K562 (cell line): ENCODE measurements at regions not wholly inside any gene's neighbourhood (a gene's known extent, or its start where the extent isn't known, plus 50 kb on each side); places are given as distances from the start of the nearest gene placed in this dataset.

Experiments
- ATAC-seq: fragments of 200-7000 bp; cut with Tn5 transposase; 3 replicates; pipeline ENCODE4 v1.9.1; 2020; ENCODE audit warnings: moderate library complexity
- BruUV-seq: library from RNA; stranded (reverse); fragments of 400-500 nt; replicated peaks from 2 replicates; lab custom pipeline; 2021; lab: Mats Ljungman, UMichigan
- CTCF ChIA-PET: fragments of 300-600 bp; formaldehyde crosslinking; extraction: SDS; loops from one replicate; lab custom pipeline; 2021; ENCODE audit warnings: low intra/inter-chr PET ratio; lab: Yijun Ruan, JAX
- POLR2A ChIA-PET: fragments of 300-600, 350-650 bp; sonication (Branson Sonifier 250); formaldehyde crosslinking; extraction: SDS; loops from one replicate; lab custom pipeline; 2021; ENCODE audit warnings: antibody characterized with exemption, inconsistent platforms; lab: Yijun Ruan, JAX
- DNase-seq, 4 experiments: peaks; one replicate each; pipeline versions ENCODE4 v3.0.0 to v3.0.0-alpha.2; 2011 to 2018; ENCODE audit warnings: low spot score in 3 of 4, mixed read lengths in 3 of 4; ENCODE audit errors: extremely low read depth in 1 of 4
- FAIRE-seq: peaks from 2 replicates; lab custom pipeline; 2011; peaks lifted over from hg19 to GRCh38; lab: Jason Lieb, UNC
- H2AFZ ChIP-seq: 2 replicates; pipeline ENCODE4 v1.6.0; 2011; ENCODE audit warnings: low read depth, low read length, control low read depth, inconsistent platforms
- H3K27ac ChIP-seq: fragments of 200-600 bp; 3 replicates; pipeline ENCODE4 v1.8.0; 2011; ENCODE audit warnings: low read depth, mild to moderate bottlenecking, control low read depth, inconsistent platforms, low read length, moderate library complexity, mixed read lengths; ENCODE audit errors: extremely low read depth
- H3K27me3 ChIP-seq, 2 experiments: fragments of 300-600 bp in 1 of 2; 2 replicates in 1 of 2; 3 replicates in 1 of 2; pipeline versions ENCODE4 v1.6.0 to v1.8.0; 2011; ENCODE audit warnings: inconsistent platforms in 2 of 2, low read length in 2 of 2, mild to moderate bottlenecking in 1 of 2, mixed read lengths in 1 of 2, moderate library complexity in 1 of 2; ENCODE audit not compliant: control insufficient read depth in 2 of 2, insufficient read depth in 2 of 2
- H3K36me3 ChIP-seq: fragments of 300-600 bp; 3 replicates; pipeline ENCODE4 v1.8.0; 2011; ENCODE audit warnings: mild to moderate bottlenecking, low read length, inconsistent platforms; ENCODE audit not compliant: control insufficient read depth, insufficient read depth
- H3K4me1 ChIP-seq, 2 experiments: fragments of 200-600 bp in 1 of 2; replicated peaks in 1 of 2; 2 replicates in 1 of 2; 3 replicates in 1 of 2; pipeline versions ENCODE4 v1.5.1 to v1.8.0; 2011; ENCODE audit warnings: inconsistent platforms in 2 of 2, low read length in 2 of 2, mild to moderate bottlenecking in 1 of 2, mixed read lengths in 1 of 2, moderate library complexity in 1 of 2; ENCODE audit not compliant: control insufficient read depth in 2 of 2, insufficient read depth in 2 of 2
- H3K4me2 ChIP-seq: 2 replicates; pipeline ENCODE4 v1.6.1; 2011; ENCODE audit warnings: low read length, control low read depth, inconsistent platforms, mixed read lengths; ENCODE audit not compliant: insufficient read depth
- H3K4me3 ChIP-seq: fragments of 200-600 bp; sonication (generic), shearing (Covaris generic); 2 replicates; pipeline ENCODE4 v1.5.1; 2016; ENCODE audit warnings: control low read depth, inconsistent platforms
- H3K79me2 ChIP-seq: fragments of 200-600 bp; 3 replicates; pipeline ENCODE4 v1.8.0; 2011; ENCODE audit warnings: low read length, inconsistent platforms; ENCODE audit not compliant: control insufficient read depth, insufficient read depth
- H3K9ac ChIP-seq, 2 experiments: 2 replicates each; pipeline versions ENCODE4 v1.6.0 to v1.6.1; 2011; ENCODE audit warnings: low read depth in 2 of 2, low read length in 2 of 2, control low read depth in 1 of 2, inconsistent platforms in 1 of 2, mild to moderate bottlenecking in 1 of 2, mixed read lengths in 1 of 2; ENCODE audit not compliant: insufficient read depth in 1 of 2
- H3K9me1 ChIP-seq: one replicate; pipeline ENCODE4 v1.6.0; 2011; ENCODE audit warnings: inconsistent platforms, mild to moderate bottlenecking, low read length, moderate library complexity; ENCODE audit not compliant: control insufficient read depth, insufficient read depth
- H3K9me3 ChIP-seq: replicated peaks from 2 replicates; pipeline ENCODE4 v1.5.1; 2011; ENCODE audit warnings: low read depth, low read length, inconsistent platforms; ENCODE audit not compliant: control insufficient read depth, insufficient read depth
- H4K20me1 ChIP-seq: replicated peaks from 2 replicates; pipeline ENCODE4 v1.6.1; 2011; ENCODE audit warnings: low read length, inconsistent platforms, mixed read lengths; ENCODE audit not compliant: control insufficient read depth, insufficient read depth
- C11orf30 ChIP-seq: fragments of 450-650 bp; IDR thresholded peaks from 2 replicates; pipeline ENCODE4 v1.6.1; 2016; ENCODE audit warnings: low read depth, mild to moderate bottlenecking
- MAFF ChIP-seq: IDR thresholded peaks from 2 replicates; pipeline ENCODE4 v1.6.1; 2012; ENCODE audit warnings: low read length, improper control_type of control experiment
- MTA2 ChIP-seq: fragments of 450-650 bp; IDR thresholded peaks from 2 replicates; pipeline ENCODE4 v1.6.1; 2016; ENCODE audit warnings: low read depth
- SMAD1 ChIP-seq: fragments of 150-350 bp; IDR thresholded peaks from 2 replicates; pipeline ENCODE4 v1.6.1; 2014; ENCODE audit warnings: low read length, low read depth; ENCODE audit not compliant: partially characterized antibody
- TCFL5 ChIP-seq: fragments of 250-450 bp; sonication (Bioruptor Pico); conservative IDR thresholded peaks from 2 replicates; pipeline ENCODE4 v1.6.1; 2021; ENCODE audit warnings: mild to moderate bottlenecking, moderate library complexity, matching md5 sums
- ZNF316 ChIP-seq: fragments of 450-650 bp; IDR thresholded peaks from 2 replicates; pipeline ENCODE4 v1.6.1; 2016
- WGBS: fragments of 100-300 bp; shearing (Covaris generic); methylation state at CpG from one replicate; pipeline ENCODE4 v1.1.6; 2016; ENCODE audit warnings: low coverage, mixed read lengths; ENCODE audit not compliant: insufficient coverage; ENCODE audit errors: missing lambda C conversion rate; 5-methylcytosine and 5-hydroxymethylcytosine counted together
- in situ Hi-C: fragments of 300-500 bp; cut with MboI; formaldehyde crosslinking; loops from 4 replicates; pipeline ENCODE4 v1.15.0; 2018; ENCODE audit warnings: inconsistent platforms, mixed read lengths
- intact Hi-C: fragments of 100-400 bp; cut with micrococcal nuclease; formaldehyde crosslinking; loops from 2 replicates; pipeline ENCODE4 v1.14.2; 2022
- TF ChIP-seq, protein P1 (sequence below): fragments of 450-650 bp; IDR thresholded peaks from 2 replicates; pipeline ENCODE4 v1.6.1; 2016; ENCODE audit warnings: borderline replicate concordance

DNA sequence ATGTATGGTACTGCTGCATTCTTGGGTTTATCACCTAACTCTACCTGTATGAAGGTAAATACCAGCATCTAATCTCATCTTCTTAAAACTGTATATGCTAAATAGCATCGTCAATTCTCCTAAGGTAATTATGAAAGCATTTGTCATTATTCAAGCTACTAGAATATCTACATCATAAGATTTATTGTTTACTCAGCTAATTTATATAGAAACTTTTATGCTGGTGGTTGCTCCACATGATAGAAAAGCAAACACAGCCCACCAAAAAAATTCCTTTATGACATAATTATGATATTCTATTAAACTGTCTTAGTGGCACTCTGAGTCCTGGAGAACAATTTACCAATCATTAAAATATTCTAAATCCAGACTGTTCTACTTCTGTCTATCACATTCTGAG, 1226.1 kb upstream of the NRXN1 start:
- BruUV-seq: no TSS peak
- no peaks in the 10 kb centered on the region for H3K27me3 ChIP-seq
- no peak overlapping the region for H2AFZ ChIP-seq
- 5% methylated on average over 1 of the region's 1 CpG for WGBS
- no peaks in the 10 kb centered on the region for H3K9me3 ChIP-seq
- ChIA-PET CTCF (no interaction called here), POLR2A (no interaction called here)
- no peaks in the 10 kb centered on the region for H4K20me1 ChIP-seq
- H3K4me2 ChIP-seq: no peak overlapping the region
- intact Hi-C loops: no loop called here
- DNase-seq (no peak), ATAC-seq (no peak), FAIRE-seq (no peak)
- H3K79me2 ChIP-seq: no peaks in the 10 kb centered on the region
- H3K9me1 ChIP-seq: no peaks in the 10 kb centered on the region
- H3K4me1 ChIP-seq: no peaks in the 10 kb centered on the region
- no peaks in the 10 kb centered on the region for H3K36me3 ChIP-seq
- no peak overlapping the region for H3K27ac ChIP-seq
- peak; percentile 21; the same call in 1 of the 2 replicates for TF ChIP-seq MAFF
- peak; percentile 22; the same call in 1 of the 2 replicates for TF ChIP-seq C11orf30
- peak; percentile 36; the same call in 1 of the 2 replicates for TF ChIP-seq ZNF316
- TF ChIP-seq SMAD1: no peak
- H3K4me3 ChIP-seq: no peak overlapping the region
- in situ Hi-C loops: no loop called here
- H3K9ac ChIP-seq: no peak overlapping the region

DNA sequence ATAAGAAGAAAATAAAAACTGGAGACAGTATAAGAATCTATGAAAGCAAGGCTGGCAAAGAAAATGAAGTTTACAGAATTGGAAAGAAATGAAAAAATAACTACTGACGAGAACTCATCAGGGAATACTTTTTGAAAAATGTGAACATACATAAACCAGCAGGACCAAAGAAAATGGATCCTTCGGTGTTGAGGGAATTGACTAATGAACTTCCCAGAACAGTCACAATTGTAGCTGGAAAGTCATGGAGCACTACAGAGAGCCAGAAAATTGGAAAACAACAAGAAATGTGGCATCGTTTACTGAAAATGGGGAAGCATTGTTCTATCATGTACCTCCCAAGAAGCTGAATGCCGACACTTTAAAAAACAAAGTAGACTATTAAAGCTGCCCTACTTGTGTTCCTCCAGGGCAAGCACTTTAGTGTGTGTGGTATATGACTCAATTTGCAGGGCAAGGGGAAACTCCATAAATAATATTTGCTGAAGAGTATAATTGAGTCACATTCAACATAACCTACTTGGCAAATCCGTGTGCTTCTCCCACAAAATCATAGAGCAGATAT, 1221.6 kb upstream of the NRXN1 start:
- no peak for TF ChIP-seq TCFL5 (CRISPR knock-in tag)
- no peak for TF ChIP-seq MTA2
- TF ChIP-seq, protein P1, sequence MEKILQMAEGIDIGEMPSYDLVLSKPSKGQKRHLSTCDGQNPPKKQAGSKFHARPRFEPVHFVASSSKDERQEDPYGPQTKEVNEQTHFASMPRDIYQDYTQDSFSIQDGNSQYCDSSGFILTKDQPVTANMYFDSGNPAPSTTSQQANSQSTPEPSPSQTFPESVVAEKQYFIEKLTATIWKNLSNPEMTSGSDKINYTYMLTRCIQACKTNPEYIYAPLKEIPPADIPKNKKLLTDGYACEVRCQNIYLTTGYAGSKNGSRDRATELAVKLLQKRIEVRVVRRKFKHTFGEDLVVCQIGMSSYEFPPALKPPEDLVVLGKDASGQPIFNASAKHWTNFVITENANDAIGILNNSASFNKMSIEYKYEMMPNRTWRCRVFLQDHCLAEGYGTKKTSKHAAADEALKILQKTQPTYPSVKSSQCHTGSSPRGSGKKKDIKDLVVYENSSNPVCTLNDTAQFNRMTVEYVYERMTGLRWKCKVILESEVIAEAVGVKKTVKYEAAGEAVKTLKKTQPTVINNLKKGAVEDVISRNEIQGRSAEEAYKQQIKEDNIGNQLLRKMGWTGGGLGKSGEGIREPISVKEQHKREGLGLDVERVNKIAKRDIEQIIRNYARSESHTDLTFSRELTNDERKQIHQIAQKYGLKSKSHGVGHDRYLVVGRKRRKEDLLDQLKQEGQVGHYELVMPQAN: no peak
- H3K9ac ChIP-seq: no peak overlapping the region
- H3K9me3 ChIP-seq: no peaks in the 10 kb centered on the region
- H3K79me2 ChIP-seq: no peaks in the 10 kb centered on the region
- H3K27ac ChIP-seq: no peak overlapping the region
- intact Hi-C loops (no loop called here), in situ Hi-C loops (no loop called here)
- WGBS: 3% methylated on average over 5 of the region's 5 CpGs
- no peaks in the 10 kb centered on the region for H3K27me3 ChIP-seq
- H3K4me3 ChIP-seq: no peak overlapping the region
- ATAC-seq: no peak
- no peaks in the 10 kb centered on the region for H4K20me1 ChIP-seq
- no peaks in the 10 kb centered on the region for H3K4me1 ChIP-seq
- no peaks in the 10 kb centered on the region for H3K9me1 ChIP-seq
- DNase-seq: no peak
- no peak overlapping the region for H3K4me2 ChIP-seq
- H2AFZ ChIP-seq: no peak overlapping the region
- no TSS peak for BruUV-seq
- POLR2A ChIA-PET: interaction anchor here (1.1 kb wide), 1 partner anchor 10 kb away, joined by 4 read pairs; no protein-coding TSS in a partner anchor
- CTCF ChIA-PET: no interaction called here
- H3K36me3 ChIP-seq: no peaks in the 10 kb centered on the region
- no peak for FAIRE-seq
